Ovary (tissue), 7 donors: ENCODE measurements at regions not wholly inside any gene's neighbourhood (a gene's known extent, or its start where the extent isn't known, plus 50 kb on each side); places are given as distances from the start of the nearest gene placed in this dataset.

Source experiments
- DNase-seq, 5 donors: peaks; one replicate each; pipeline ENCODE4 v3.0.0-alpha.2; 2019 to 2020
- H3K27ac ChIP-seq, 2 donors: fragments of 200-600 bp; one replicate each; pipeline versions ENCODE4 v1.5.1 to v1.8.0; 2019 to 2022
- H3K27me3 ChIP-seq: fragments of 200-600 bp; one replicate; pipeline ENCODE4 v1.8.0; 2022
- H3K36me3 ChIP-seq: fragments of 200-600 bp; sonication (generic); one replicate; pipeline ENCODE4 v1.5.1; 2019
- H3K4me1 ChIP-seq: one replicate; pipeline ENCODE4 v1.8.1; 2013; ENCODE audit warnings: mild to moderate bottlenecking, moderate library complexity; ENCODE audit not compliant: insufficient read depth
- H3K4me3 ChIP-seq: fragments of 200-600 bp; sonication (generic); one replicate; pipeline ENCODE4 v1.5.1; 2017
- H3K9me3 ChIP-seq, 2 donors: fragments of 200-600 bp in 1 of 2; sonication (generic) in 1 of 2; one replicate each; pipeline versions ENCODE4 v1.5.1 to v1.8.1; 2013 to 2019; ENCODE audit warnings: mild to moderate bottlenecking in 1 of 2, moderate library complexity in 1 of 2
- CTCF ChIP-seq, 3 donors: fragments of 450-650 bp in 2 of 3; fragments of 200-600 bp in 1 of 3; IDR thresholded peaks; one replicate each; pipeline versions ENCODE4 v1.5.1 to v1.8.0; 2016 to 2022; ENCODE audit warnings: antibody characterized with exemption in 3 of 3, mild to moderate bottlenecking in 1 of 3
- EP300 ChIP-seq: sonication (generic); formaldehyde crosslinking; IDR thresholded peaks from one replicate; pipeline ENCODE4 v1.6.1; 2017; ENCODE audit warnings: antibody characterized with exemption
- POLR2A ChIP-seq: fragments of 450-650 bp; IDR thresholded peaks from one replicate; pipeline ENCODE4 v1.6.1; 2017; ENCODE audit warnings: antibody characterized with exemption, mild to moderate bottlenecking, moderate library complexity
- WGBS, 3 donors: extraction: QIAGEN DNeasy Blood & Tissue Kit in 1 of 3; methylation state at CpG; one replicate each; pipeline versions ENCODE4 v1.1.5 to v1.1.7; 2013 to 2017; 5-methylcytosine and 5-hydroxymethylcytosine counted together
- intact Hi-C, 4 donors: fragments of 100-400 bp; cut with DNase I; formaldehyde crosslinking; loops; one replicate each; pipeline versions ENCODE4 v1.11.0 to v1.15.1; 2022 to 2023
- donor health status: DM: no; HTN: no; CAD: no; lungs with moderate emphysema.
- donor health status: DM: no; HTN: no; CAD: no.
- donor health status: Bipolar disorder and iron deficiency.
- donor health status: DM: no; HTN: no; CAD: no.
- donor health status: DM: yes; HTN: yes; CAD: no.

GRCh38 chr2:193518041-193518817 is 1323.5 kb upstream of the TMEFF2 start:
- no peak for TF ChIP-seq POLR2A
- no peak for TF ChIP-seq EP300
- TF ChIP-seq CTCF (IDR thresholded peaks at IDR 0.05), result no peak
- Histone ChIP-seq H3K36me3 (no peaks in the 10 kb centered on the region), H3K4me1 (no peaks in the 10 kb centered on the region), H3K4me3 (no peak overlapping the region), H3K27me3 (no peaks in the 10 kb centered on the region), H3K27ac (no peak overlapping the region), H3K9me3 (no peaks in the 10 kb centered on the region)
- 74 to 80% (median 78%) methylated on average over 6 of the region's 6 CpGs for WGBS, 3 donors
- no peak for DNase-seq
- intact Hi-C loops, result no loop called here

- Histone ChIP-seq H3K36me3 (no peaks in the 10 kb centered on the region), H3K27me3 (no peaks in the 10 kb centered on the region), H3K4me1 (no peaks in the 10 kb centered on the region), H3K4me3 (no peak overlapping the region), H3K27ac (no peak overlapping the region), H3K9me3 (no peaks in the 10 kb centered on the region)
- TF ChIP-seq EP300 (no peak), CTCF (IDR thresholded peaks at IDR 0.05) (no peak), POLR2A (no peak)
- DNase-seq, result no peak
- WGBS, 3 donors, result 9 to 12% (median 11%) methylated on average over 1 of the region's 1 CpG
- intact Hi-C loops, result no loop called here
These were observed 1322.9 kb upstream of the TMEFF2 start for GRCh38 chr2:193517615-193518014.

GRCh38 chr2:193506035-193506434 is 1311.3 kb upstream of the TMEFF2 start:
- WGBS, 3 donors, result 95 to 100% (median 95%) methylated on average over 11 of the region's 11 CpGs
- no peak for DNase-seq
- H3K9me3 ChIP-seq, result no peaks in the 10 kb centered on the region
- H3K27ac ChIP-seq, result no peak overlapping the region
- intact Hi-C loops, result no loop called here
- H3K4me1 ChIP-seq, result no peaks in the 10 kb centered on the region
- H3K27me3 ChIP-seq, result no peaks in the 10 kb centered on the region
- no peaks in the 10 kb centered on the region for H3K36me3 ChIP-seq
- H3K4me3 ChIP-seq, result no peak overlapping the region
- TF ChIP-seq POLR2A, result no peak
- TF ChIP-seq EP300, result no peak
- TF ChIP-seq CTCF (IDR thresholded peaks at IDR 0.05), result no peak

GRCh38 chr2:193505620-193506019 is 1310.9 kb upstream of the TMEFF2 start:
- H3K36me3 ChIP-seq, result no peaks in the 10 kb centered on the region
- no peaks in the 10 kb centered on the region for H3K27me3 ChIP-seq
- no peaks in the 10 kb centered on the region for H3K9me3 ChIP-seq
- intact Hi-C loops, result no loop called here
- WGBS, 3 donors, result 79 to 85% (median 82%) methylated on average over 7 of the region's 7 CpGs
- H3K4me1 ChIP-seq, result no peaks in the 10 kb centered on the region
- no peak for TF ChIP-seq POLR2A
- TF ChIP-seq EP300, result no peak
- no peak for TF ChIP-seq CTCF (IDR thresholded peaks at IDR 0.05)
- no peak overlapping the region for H3K27ac ChIP-seq
- no peak for DNase-seq
- H3K4me3 ChIP-seq, result no peak overlapping the region
